IMR-90 (cell line): ENCODE measurements at regions not wholly inside any gene's neighbourhood (a gene's known extent, or its start where the extent isn't known, plus 50 kb on each side); places are given as distances from the start of the nearest gene placed in this dataset.

Experiments
- ATAC-seq: fragments of 200-7000 bp; cut with Tn5 transposase; 2 replicates; pipeline ENCODE4 v1.9.1; 2020; ENCODE audit warnings: low read depth, mild to moderate bottlenecking, moderate library complexity
- BruUV-seq: library from RNA; stranded (reverse); fragments of 400-500 nt; replicated peaks from 2 replicates; lab custom pipeline; 2021; lab: Mats Ljungman, UMichigan
- CTCF ChIA-PET: fragments of 300-600 bp; formaldehyde crosslinking; extraction: SDS; loops from one replicate; lab custom pipeline; 2021; ENCODE audit warnings: antibody characterized with exemption; lab: Yijun Ruan, JAX
- POLR2A ChIA-PET: fragments of 300-600 bp; sonication (Branson Sonifier 250); formaldehyde crosslinking; loops from one replicate; lab custom pipeline; 2022; ENCODE audit warnings: antibody characterized with exemption; ENCODE audit not compliant: unreplicated experiment; lab: Charles Lee
- DNase-seq: peaks from one replicate; pipeline ENCODE4 v3.0.0; 2013
- H2AFZ ChIP-seq: replicated peaks from 2 replicates; pipeline ENCODE3; 2013; ENCODE audit warnings: low read length, mild to moderate bottlenecking; ENCODE audit not compliant: poor library complexity
- H2AK5ac ChIP-seq: 2 replicates; pipeline ENCODE4 v1.6.1; 2013; ENCODE audit warnings: low read depth, low read length, inconsistent platforms
- H2AK9ac ChIP-seq: replicated peaks from 2 replicates; pipeline ENCODE3; 2013; ENCODE audit warnings: mild to moderate bottlenecking, low read depth, low read length, moderate library complexity; ENCODE audit not compliant: poor library complexity
- H2BK120ac ChIP-seq: 2 replicates; pipeline ENCODE4 v1.6.1; 2013; ENCODE audit warnings: low read depth, low read length, inconsistent platforms
- H2BK15ac ChIP-seq: 3 replicates; pipeline ENCODE4 v1.6.1; 2013; ENCODE audit warnings: low read depth, low read length, inconsistent platforms
- H2BK20ac ChIP-seq: 2 replicates; pipeline ENCODE4 v1.6.1; 2013; ENCODE audit warnings: low read depth, mild to moderate bottlenecking, inconsistent platforms, low read length, moderate library complexity
- H2BK5ac ChIP-seq: 2 replicates; pipeline ENCODE4 v1.6.1; 2013; ENCODE audit warnings: mild to moderate bottlenecking, low read depth, low read length, inconsistent platforms; ENCODE audit not compliant: poor library complexity, severe bottlenecking
- H3K14ac ChIP-seq: replicated peaks from 2 replicates; pipeline ENCODE4 v1.6.1; 2013; ENCODE audit warnings: low read depth, low read length, inconsistent platforms
- H3K18ac ChIP-seq: 2 replicates; pipeline ENCODE4 v1.6.1; 2013; ENCODE audit warnings: low read depth, low read length, control low read depth
- H3K23ac ChIP-seq: 2 replicates; pipeline ENCODE4 v1.6.1; 2013; ENCODE audit warnings: low read depth, low read length, inconsistent platforms
- H3K27ac ChIP-seq: 2 replicates; pipeline ENCODE4 v1.5.1; 2013; ENCODE audit warnings: mild to moderate bottlenecking, control low read depth, low read length; ENCODE audit not compliant: insufficient read depth
- H3K27me3 ChIP-seq: 2 replicates; pipeline ENCODE4 v1.6.1; 2013; ENCODE audit warnings: low read length; ENCODE audit not compliant: control insufficient read depth, insufficient read depth
- H3K36me3 ChIP-seq: 2 replicates; pipeline ENCODE4 v1.6.1; 2013; ENCODE audit warnings: low read length, mixed read lengths; ENCODE audit not compliant: control insufficient read depth, insufficient read depth
- H3K4ac ChIP-seq: 2 replicates; pipeline ENCODE4 v1.6.1; 2013; ENCODE audit warnings: low read depth, low read length, inconsistent platforms
- H3K4me1 ChIP-seq: 2 replicates; pipeline ENCODE4 v1.6.1; 2013; ENCODE audit warnings: low read length, mixed read lengths; ENCODE audit not compliant: control insufficient read depth, insufficient read depth
- H3K4me2 ChIP-seq: 2 replicates; pipeline ENCODE4 v1.6.1; 2013; ENCODE audit warnings: low read depth, mild to moderate bottlenecking, control low read depth, low read length, moderate library complexity
- H3K4me3 ChIP-seq: 2 replicates; pipeline ENCODE4 v1.5.1; 2013; ENCODE audit warnings: low read depth, mild to moderate bottlenecking, control low read depth, low read length, moderate library complexity; ENCODE audit not compliant: insufficient read depth
- H3K56ac ChIP-seq: 2 replicates; pipeline ENCODE4 v1.6.1; 2013; ENCODE audit warnings: low read length, inconsistent platforms; ENCODE audit not compliant: insufficient read depth; ENCODE audit errors: extremely low read depth
- H3K79me1 ChIP-seq, 2 experiments: 2 replicates each; pipeline ENCODE4 v1.6.1; 2013; ENCODE audit warnings: low read length in 2 of 2, inconsistent platforms in 1 of 2, low read depth in 1 of 2
- H3K9ac ChIP-seq: 2 replicates; pipeline ENCODE4 v1.6.1; 2013; ENCODE audit warnings: low read depth, low read length, control low read depth
- H3K9me1 ChIP-seq: 2 replicates; pipeline ENCODE4 v1.6.1; 2013; ENCODE audit warnings: low read length, inconsistent platforms; ENCODE audit not compliant: insufficient read depth
- H3K9me3 ChIP-seq: 2 replicates; pipeline ENCODE4 v1.6.1; 2013; ENCODE audit warnings: low read length; ENCODE audit not compliant: control insufficient read depth, insufficient read depth
- H4K20me1 ChIP-seq: 2 replicates; pipeline ENCODE4 v1.6.1; 2013; ENCODE audit warnings: low read length, inconsistent platforms; ENCODE audit not compliant: insufficient read depth
- H4K5ac ChIP-seq: 2 replicates; pipeline ENCODE4 v1.6.1; 2013; ENCODE audit warnings: mild to moderate bottlenecking, low read depth, low read length, control low read depth
- H4K8ac ChIP-seq, 2 experiments: 2 replicates each; pipeline ENCODE4 v1.6.1; 2013; ENCODE audit warnings: low read depth in 2 of 2, low read length in 2 of 2, control low read depth in 1 of 2, inconsistent platforms in 1 of 2
- H4K91ac ChIP-seq: 2 replicates; pipeline ENCODE4 v1.6.1; 2013; ENCODE audit warnings: low read depth, low read length, inconsistent platforms; ENCODE audit not compliant: insufficient read depth
- BHLHE40 ChIP-seq: fragments of 150-350 bp; IDR thresholded peaks from 2 replicates; pipeline ENCODE4 v1.6.1; 2016; ENCODE audit warnings: mild to moderate bottlenecking, low read depth, low read length
- CEBPB ChIP-seq: IDR thresholded peaks from 2 replicates; pipeline ENCODE4 v1.6.1; 2012; ENCODE audit warnings: low read depth, low read length, improper control_type of control experiment
- CHD1 ChIP-seq: IDR thresholded peaks from 2 replicates; pipeline ENCODE4 v1.6.1; 2012; ENCODE audit warnings: low read depth, low read length, improper control_type of control experiment
- CTCF ChIP-seq: conservative IDR thresholded peaks from 2 replicates; pipeline ENCODE4 v1.5.1; 2012; ENCODE audit warnings: mild to moderate bottlenecking, low read depth, low read length, improper control_type of control experiment
- ELK1 ChIP-seq: fragments of 150-350 bp; IDR thresholded peaks from 2 replicates; pipeline ENCODE4 v1.6.1; 2016; ENCODE audit warnings: low read depth, mild to moderate bottlenecking, low read length, moderate library complexity, borderline replicate concordance
- FOS ChIP-seq: fragments of 150-350 bp; IDR thresholded peaks from 2 replicates; pipeline ENCODE4 v1.6.1; 2016; ENCODE audit warnings: low read depth, low read length
- MAFK ChIP-seq: IDR thresholded peaks from 2 replicates; pipeline ENCODE4 v1.6.1; 2012; ENCODE audit warnings: low read depth, low read length, improper control_type of control experiment
- MAZ ChIP-seq: IDR thresholded peaks from 2 replicates; pipeline ENCODE4 v1.6.1; 2012; ENCODE audit warnings: low read depth, mild to moderate bottlenecking, low read length, improper control_type of control experiment, moderate library complexity, borderline replicate concordance
- MXI1 ChIP-seq: IDR thresholded peaks from 2 replicates; pipeline ENCODE4 v1.6.1; 2012; ENCODE audit warnings: low read depth, mild to moderate bottlenecking, low read length, moderate library complexity, borderline replicate concordance
- NFE2L2 ChIP-seq: fragments of 150-350 bp; IDR thresholded peaks from 2 replicates; pipeline ENCODE4 v1.6.1; 2016; ENCODE audit warnings: low read depth, mild to moderate bottlenecking, low read length
- POLR2A ChIP-seq: IDR thresholded peaks from 2 replicates; pipeline ENCODE4 v1.6.1; 2012; ENCODE audit warnings: mild to moderate bottlenecking, low read depth, low read length
- RAD21 ChIP-seq: IDR thresholded peaks from 2 replicates; pipeline ENCODE4 v1.6.1; 2012; ENCODE audit warnings: low read length, improper control_type of control experiment
- RCOR1 ChIP-seq: IDR thresholded peaks from 2 replicates; pipeline ENCODE4 v1.6.1; 2012; ENCODE audit warnings: mild to moderate bottlenecking, low read length, improper control_type of control experiment; ENCODE audit not compliant: insufficient replicate concordance
- RFX5 ChIP-seq: IDR thresholded peaks from 2 replicates; pipeline ENCODE4 v1.8.0; 2012; ENCODE audit warnings: low read depth, mild to moderate bottlenecking, low read length, moderate library complexity
- SMC3 ChIP-seq: fragments of 150-350 bp; IDR thresholded peaks from 2 replicates; pipeline ENCODE4 v1.6.1; 2016; ENCODE audit warnings: low read depth, mild to moderate bottlenecking, antibody characterized with exemption, low read length, moderate library complexity
- USF2 ChIP-seq: fragments of 150-350 bp; IDR thresholded peaks from 2 replicates; pipeline ENCODE4 v1.6.1; 2017; ENCODE audit warnings: mild to moderate bottlenecking, antibody characterized with exemption, low read length, low read depth
- WGBS, 2 experiments: methylation state at CpG; one replicate each; pipeline versions ENCODE4 v1.1.5 to v1.1.7; 2013; ENCODE audit warnings: missing lambda C conversion rate in 2 of 2; ENCODE audit not compliant: insufficient read length in 1 of 2; ENCODE audit errors: extremely low coverage in 2 of 2; 5-methylcytosine and 5-hydroxymethylcytosine counted together
- dilution Hi-C: fragments of 300-500 bp; cut with HindIII; formaldehyde crosslinking; loops from one replicate; pipeline ENCODE4 v1.14.3; 2018; ENCODE audit warnings: low sequenced_read_pairs; ENCODE audit not compliant: unreplicated experiment
- in situ Hi-C: fragments of 300-500 bp; cut with MboI; formaldehyde crosslinking; loops from 3 replicates; pipeline ENCODE4 v1.14.3; 2019; ENCODE audit warnings: low sequenced_read_pairs, inconsistent platforms, mixed read lengths
- intact Hi-C: fragments of 100-400 bp; cut with micrococcal nuclease; formaldehyde crosslinking; loops from 2 replicates; pipeline ENCODE4 v1.10.0; 2022

GRCh38 chr16:79797486-79797885 is 196.9 kb upstream of the MAF start:
- TF ChIP-seq ELK1 (no peak), MAFK (no peak), RCOR1 (no peak), BHLHE40 (no peak), SMC3 (no peak), MXI1 (no peak), RFX5 (no peak), CTCF (no peak), MAZ (no peak), CEBPB (no peak), USF2 (no peak), CHD1 (no peak), POLR2A (no peak), FOS (no peak), NFE2L2 (no peak), RAD21 (no peak)
- intact Hi-C loops, result no loop called here
- H3K9me3 ChIP-seq, result peaks cover 12% of the 10 kb centered on the region
- no TSS peak for BruUV-seq
- no peaks in the 10 kb centered on the region for H3K4me1 ChIP-seq
- H3K79me1 ChIP-seq, result no peaks in the 10 kb centered on the region
- H2BK20ac ChIP-seq, result no peak overlapping the region
- H4K20me1 ChIP-seq, result no peaks in the 10 kb centered on the region
- H2AK5ac ChIP-seq, result no peak overlapping the region
- ChIA-PET CTCF (no interaction called here), POLR2A (no interaction called here)
- no peak overlapping the region for H3K4ac ChIP-seq
- no peak overlapping the region for H2BK5ac ChIP-seq
- H3K4me2 ChIP-seq, result no peak overlapping the region
- H2BK15ac ChIP-seq, result no peak overlapping the region
- no CpG with 5 or more reads among the region's 8 CpGs for WGBS, 2 experiments
- no peaks in the 10 kb centered on the region for H3K9me1 ChIP-seq
- H3K14ac ChIP-seq, result no peak overlapping the region
- H3K27me3 ChIP-seq, result no peaks in the 10 kb centered on the region
- H3K27ac ChIP-seq, result no peak overlapping the region
- H4K8ac ChIP-seq, result no peak overlapping the region
- dilution Hi-C loops, result no loop called here
- no peak overlapping the region for H3K4me3 ChIP-seq
- no peak overlapping the region for H3K56ac ChIP-seq
- no peak overlapping the region for H3K18ac ChIP-seq
- H2BK120ac ChIP-seq, result no peak overlapping the region
- no peak overlapping the region for H4K91ac ChIP-seq
- no peak for ATAC-seq
- no peak overlapping the region for H3K9ac ChIP-seq
- in situ Hi-C loops, result no loop called here
- H4K5ac ChIP-seq, result no peak overlapping the region
- no peak overlapping the region for H2AFZ ChIP-seq
- H3K36me3 ChIP-seq, result no peaks in the 10 kb centered on the region
- no peak overlapping the region for H2AK9ac ChIP-seq
- no peak overlapping the region for H3K23ac ChIP-seq
- no peak for DNase-seq
